ENCODE measurements at regions not wholly inside any gene's neighbourhood (a gene's known extent, or its start where the extent isn't known, plus 50 kb on each side); places are given as distances from the start of the nearest gene placed in this dataset.

DNA sequence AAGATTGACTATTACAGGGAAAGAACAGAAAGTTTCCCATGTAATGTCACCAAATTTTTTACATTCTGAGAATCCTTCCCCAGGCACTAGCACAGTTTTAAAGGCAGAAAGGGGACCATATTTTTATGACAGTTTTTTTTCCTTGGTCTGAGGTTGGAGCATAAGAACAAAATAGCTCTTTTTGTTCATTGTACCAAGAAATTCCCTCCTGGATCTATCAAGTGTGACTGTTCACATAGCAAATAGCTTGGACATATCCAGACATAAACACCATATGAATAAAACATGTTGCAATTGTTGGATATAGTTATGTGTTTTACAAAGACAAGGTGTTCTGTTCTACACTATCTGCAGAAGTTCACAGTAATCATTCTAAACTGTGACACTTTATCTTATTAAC is 182.4 kb upstream of the ADGRL2 start:
- DNase-seq: no peak
- intact Hi-C loops (cut with DNase I): no loop called here
- H3K36me3 ChIP-seq: no peaks in the 10 kb centered on the region
- H3K27ac ChIP-seq: no peak overlapping the region
- H3K4me1 ChIP-seq: no peaks in the 10 kb centered on the region
- H3K27me3 ChIP-seq: no peaks in the 10 kb centered on the region
- H3K9me3 ChIP-seq: no peaks in the 10 kb centered on the region
- no peak overlapping the region for H3K4me3 ChIP-seq
- TF ChIP-seq POLR2A (IDR thresholded peaks at IDR 0.05): no peak
- no peak for TF ChIP-seq CTCF (IDR thresholded peaks at IDR 0.05)
- no peak for TF ChIP-seq EP300 (IDR thresholded peaks at IDR 0.05)
- no peak for TF ChIP-seq POLR2AphosphoS5 (IDR thresholded peaks at IDR 0.05)

DNA sequence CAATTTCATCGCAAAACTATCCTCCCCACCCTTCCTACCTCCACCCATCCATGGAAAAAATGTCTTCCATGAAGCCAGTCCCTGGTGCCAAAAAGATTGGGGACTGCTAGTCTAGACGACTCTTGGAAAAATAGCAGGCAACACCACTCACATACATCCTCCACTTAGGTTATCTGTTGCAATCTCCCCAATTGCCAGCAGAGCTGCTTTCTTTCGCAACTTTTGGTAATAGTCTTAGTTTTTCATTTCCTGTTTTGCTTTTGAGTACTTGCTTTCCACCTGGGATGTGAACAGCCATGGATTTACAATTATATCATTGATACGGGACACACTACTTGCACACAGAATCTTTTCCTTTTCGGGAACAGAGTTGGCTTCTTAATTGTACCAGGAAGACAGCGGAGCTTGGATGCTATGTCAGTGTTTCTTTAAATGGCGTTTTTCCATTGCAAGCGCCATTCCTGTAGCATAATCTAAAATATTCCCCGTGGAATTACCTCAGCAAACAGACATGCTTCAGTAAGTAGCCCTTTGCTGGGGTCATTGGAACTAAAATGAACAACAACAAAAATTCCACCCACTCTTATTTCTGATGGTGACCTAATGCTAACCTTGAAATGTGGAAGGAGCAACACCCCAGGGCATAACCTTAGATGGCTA is 183.3 kb upstream of the ADGRL2 start:
- no peak for DNase-seq
- Histone ChIP-seq H3K4me3 (no peak overlapping the region), H3K27me3 (no peaks in the 10 kb centered on the region), H3K9me3 (no peaks in the 10 kb centered on the region), H3K27ac (no peak overlapping the region), H3K4me1 (no peaks in the 10 kb centered on the region), H3K36me3 (no peaks in the 10 kb centered on the region)
- 83 to 84% methylated on average over 9 of the region's 9 CpGs for WGBS, 2 donors
- TF ChIP-seq POLR2AphosphoS5 (IDR thresholded peaks at IDR 0.05): no peak
- TF ChIP-seq POLR2A (IDR thresholded peaks at IDR 0.05): no peak
- no peak for TF ChIP-seq CTCF (IDR thresholded peaks at IDR 0.05)
- TF ChIP-seq EP300 (IDR thresholded peaks at IDR 0.05): no peak
- intact Hi-C loops (cut with DNase I): no loop called here

GRCh38 chr1:81613803-81614202 is 186.9 kb upstream of the ADGRL2 start:
- DNase-seq: no peak
- H3K27ac ChIP-seq: no peak overlapping the region
- H3K4me3 ChIP-seq: no peak overlapping the region
- H3K4me1 ChIP-seq: no peaks in the 10 kb centered on the region
- no peaks in the 10 kb centered on the region for H3K27me3 ChIP-seq
- intact Hi-C loops (cut with DNase I): no loop called here
- WGBS, 2 donors: 86 to 90% methylated on average over 3 of the region's 3 CpGs
- H3K36me3 ChIP-seq: no peaks in the 10 kb centered on the region
- peaks cover 0 to 1% (median 0%) of the 10 kb centered on the region in 4 donors for H3K9me3 ChIP-seq
- no peak for TF ChIP-seq POLR2A (IDR thresholded peaks at IDR 0.05)
- no peak for TF ChIP-seq EP300 (IDR thresholded peaks at IDR 0.05)
- no peak for TF ChIP-seq POLR2AphosphoS5 (IDR thresholded peaks at IDR 0.05)
- TF ChIP-seq CTCF (IDR thresholded peaks at IDR 0.05): no peak

GRCh38 chr1:81607924-81608323 is 192.8 kb upstream of the ADGRL2 start:
- peaks cover 0 to 1% (median 0%) of the 10 kb centered on the region in 4 donors for H3K9me3 ChIP-seq
- H3K36me3 ChIP-seq: no peaks in the 10 kb centered on the region
- no peaks in the 10 kb centered on the region for H3K27me3 ChIP-seq
- TF ChIP-seq POLR2AphosphoS5 (IDR thresholded peaks at IDR 0.05): no peak
- no peak for TF ChIP-seq CTCF (IDR thresholded peaks at IDR 0.05)
- TF ChIP-seq POLR2A (IDR thresholded peaks at IDR 0.05): no peak
- TF ChIP-seq EP300 (IDR thresholded peaks at IDR 0.05): no peak
- H3K27ac ChIP-seq: no peak overlapping the region
- H3K4me1 ChIP-seq: no peaks in the 10 kb centered on the region
- intact Hi-C loops (cut with DNase I): no loop called here
- WGBS, 2 donors: 75 to 85% methylated on average over 3 of the region's 3 CpGs
- DNase-seq: no peak
- H3K4me3 ChIP-seq: no peak overlapping the region

- 84 to 88% methylated on average over 3 of the region's 3 CpGs for WGBS, 2 donors
- intact Hi-C loops (cut with DNase I): no loop called here
- Histone ChIP-seq H3K4me1 (no peaks in the 10 kb centered on the region), H3K36me3 (no peaks in the 10 kb centered on the region), H3K27me3 (no peaks in the 10 kb centered on the region), H3K4me3 (no peak overlapping the region), H3K9me3 (peaks cover 0 to 1% (median 0%) of the 10 kb centered on the region in 4 donors), H3K27ac (no peak overlapping the region)
- TF ChIP-seq CTCF (IDR thresholded peaks at IDR 0.05) (no peak), POLR2AphosphoS5 (IDR thresholded peaks at IDR 0.05) (no peak), POLR2A (IDR thresholded peaks at IDR 0.05) (no peak), EP300 (IDR thresholded peaks at IDR 0.05) (no peak)
- no peak for DNase-seq
Observed at GRCh38 chr1:81607086-81607485, 193.6 kb upstream of the ADGRL2 start.

Measured in sigmoid colon (tissue), 6 donors.